ENCODE measurements at regions not wholly inside any gene's neighbourhood (a gene's known extent, or its start where the extent isn't known, plus 50 kb on each side); places are given as distances from the start of the nearest gene placed in this dataset.

DNA sequence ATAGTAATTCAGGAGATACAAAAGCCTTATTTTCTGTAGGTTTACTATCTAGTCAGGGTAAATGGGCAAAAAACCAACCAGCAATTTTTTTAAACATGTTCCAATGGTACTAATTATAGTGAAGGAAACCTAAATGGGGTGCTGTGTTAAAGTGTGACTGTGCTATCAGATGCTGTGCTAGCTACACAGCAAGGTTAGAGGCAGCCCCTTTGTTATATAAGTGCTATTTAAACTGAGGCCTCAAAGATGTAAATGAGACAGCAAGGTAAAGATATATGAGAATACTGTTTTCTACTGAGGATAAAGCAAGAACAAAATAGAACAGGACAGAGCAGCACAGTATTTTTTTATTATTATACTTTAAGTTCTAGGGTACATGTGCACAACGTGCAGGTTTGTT, 305.4 kb upstream of the RGS18 start:
- DNase-seq (ENCODE audit: low spot score in 2 of 2, unreplicated experiment in 2 of 2): no peak
- no peaks in the 10 kb centered on the region for H3K4me1 Mint-ChIP-seq
- TF ChIP-seq, protein P1, sequence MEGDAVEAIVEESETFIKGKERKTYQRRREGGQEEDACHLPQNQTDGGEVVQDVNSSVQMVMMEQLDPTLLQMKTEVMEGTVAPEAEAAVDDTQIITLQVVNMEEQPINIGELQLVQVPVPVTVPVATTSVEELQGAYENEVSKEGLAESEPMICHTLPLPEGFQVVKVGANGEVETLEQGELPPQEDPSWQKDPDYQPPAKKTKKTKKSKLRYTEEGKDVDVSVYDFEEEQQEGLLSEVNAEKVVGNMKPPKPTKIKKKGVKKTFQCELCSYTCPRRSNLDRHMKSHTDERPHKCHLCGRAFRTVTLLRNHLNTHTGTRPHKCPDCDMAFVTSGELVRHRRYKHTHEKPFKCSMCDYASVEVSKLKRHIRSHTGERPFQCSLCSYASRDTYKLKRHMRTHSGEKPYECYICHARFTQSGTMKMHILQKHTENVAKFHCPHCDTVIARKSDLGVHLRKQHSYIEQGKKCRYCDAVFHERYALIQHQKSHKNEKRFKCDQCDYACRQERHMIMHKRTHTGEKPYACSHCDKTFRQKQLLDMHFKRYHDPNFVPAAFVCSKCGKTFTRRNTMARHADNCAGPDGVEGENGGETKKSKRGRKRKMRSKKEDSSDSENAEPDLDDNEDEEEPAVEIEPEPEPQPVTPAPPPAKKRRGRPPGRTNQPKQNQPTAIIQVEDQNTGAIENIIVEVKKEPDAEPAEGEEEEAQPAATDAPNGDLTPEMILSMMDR (IDR thresholded peaks at IDR 0.05; ENCODE audit: unreplicated experiment): no peak
- no peaks in the 10 kb centered on the region for H3K36me3 Mint-ChIP-seq
- H3K4me3 Mint-ChIP-seq: no peak overlapping the region
- no peaks in the 10 kb centered on the region for H3K27me3 Mint-ChIP-seq (ENCODE audit: low read depth)
- no peaks in the 10 kb centered on the region for H3K9me3 Mint-ChIP-seq
- H3K27ac Mint-ChIP-seq: no peak overlapping the region

DNA sequence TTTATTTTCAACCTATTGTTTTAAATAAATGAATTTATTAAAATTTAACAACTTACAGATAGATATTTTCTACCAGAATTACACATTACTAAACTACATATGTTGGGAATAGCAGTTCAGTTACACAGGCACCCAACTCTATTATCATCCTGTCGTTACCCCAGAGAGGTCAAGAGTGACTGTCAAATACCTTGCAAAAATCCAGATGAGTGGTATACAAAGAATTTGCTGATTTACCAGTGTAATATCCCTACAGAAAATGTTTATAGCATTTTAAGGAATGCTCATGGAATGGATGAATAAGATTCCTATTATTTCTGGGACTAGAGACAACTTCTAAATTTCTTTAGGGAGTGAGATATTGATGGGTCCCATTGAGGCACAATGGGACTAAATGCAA, 300.7 kb upstream of the RGS18 start:
- H3K9me3 Mint-ChIP-seq: peaks cover 14% of the 10 kb centered on the region
- DNase-seq (ENCODE audit: low spot score in 2 of 2, unreplicated experiment in 2 of 2): no peak
- H3K4me3 Mint-ChIP-seq: no peak overlapping the region
- H3K4me1 Mint-ChIP-seq: no peaks in the 10 kb centered on the region
- TF ChIP-seq, protein P1 (IDR thresholded peaks at IDR 0.05; ENCODE audit: unreplicated experiment): no peak
- no peak overlapping the region for H3K27ac Mint-ChIP-seq
- H3K27me3 Mint-ChIP-seq (ENCODE audit: low read depth): no peaks in the 10 kb centered on the region
- H3K36me3 Mint-ChIP-seq: no peaks in the 10 kb centered on the region

DNA sequence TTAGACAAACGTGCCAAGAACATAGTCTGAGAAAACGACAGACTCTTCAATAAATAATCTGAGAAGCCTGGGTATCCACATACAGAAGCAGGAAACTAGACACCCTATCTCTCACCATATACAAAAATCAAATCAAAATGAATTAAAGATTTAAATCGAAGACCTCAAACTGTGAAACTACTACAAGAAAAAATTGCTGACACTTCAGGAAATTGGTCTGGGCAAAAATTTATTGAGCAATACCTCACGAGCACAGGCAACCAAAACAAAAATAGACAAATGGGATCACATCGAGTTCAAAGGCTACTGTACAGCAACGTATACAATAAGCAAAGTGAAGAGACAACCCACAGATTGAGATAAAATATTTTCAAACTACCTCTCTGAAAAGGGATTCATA, 292.8 kb upstream of the RGS18 start:
- H3K4me1 Mint-ChIP-seq: no peaks in the 10 kb centered on the region
- no peaks in the 10 kb centered on the region for H3K27me3 Mint-ChIP-seq (ENCODE audit: low read depth)
- H3K27ac Mint-ChIP-seq: no peak overlapping the region
- H3K36me3 Mint-ChIP-seq: no peaks in the 10 kb centered on the region
- DNase-seq (ENCODE audit: low spot score in 2 of 2, unreplicated experiment in 2 of 2): no peak
- peaks cover 40% of the 10 kb centered on the region for H3K9me3 Mint-ChIP-seq
- no peak overlapping the region for H3K4me3 Mint-ChIP-seq
- TF ChIP-seq, protein P1 (IDR thresholded peaks at IDR 0.05; ENCODE audit: unreplicated experiment): no peak

DNA sequence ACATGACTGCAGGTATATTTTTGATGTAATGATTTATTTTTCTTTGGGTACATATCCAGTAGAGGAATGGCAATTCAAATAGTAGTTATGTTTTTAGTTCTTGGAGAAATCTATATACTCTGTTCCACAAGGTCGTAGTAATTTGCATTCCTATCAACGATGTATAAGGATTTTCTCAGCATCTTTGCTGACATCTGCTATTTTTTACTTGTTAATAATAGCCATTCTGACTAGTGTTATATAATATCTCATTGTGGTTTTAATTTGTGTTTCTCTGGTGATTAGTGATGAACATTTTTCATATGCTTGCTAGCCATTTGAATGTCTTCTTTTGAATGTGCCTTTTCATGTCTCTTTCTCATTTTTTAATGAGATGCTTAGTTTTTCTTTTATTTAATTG, 292.1 kb upstream of the RGS18 start:
- DNase-seq (ENCODE audit: low spot score in 2 of 2, unreplicated experiment in 2 of 2): no peak
- no peak overlapping the region for H3K4me3 Mint-ChIP-seq
- no peaks in the 10 kb centered on the region for H3K27me3 Mint-ChIP-seq (ENCODE audit: low read depth)
- TF ChIP-seq, protein P1 (IDR thresholded peaks at IDR 0.05; ENCODE audit: unreplicated experiment): no peak
- H3K9me3 Mint-ChIP-seq: peaks cover 38% of the 10 kb centered on the region
- no peaks in the 10 kb centered on the region for H3K36me3 Mint-ChIP-seq
- no peaks in the 10 kb centered on the region for H3K4me1 Mint-ChIP-seq
- no peak overlapping the region for H3K27ac Mint-ChIP-seq

DNA sequence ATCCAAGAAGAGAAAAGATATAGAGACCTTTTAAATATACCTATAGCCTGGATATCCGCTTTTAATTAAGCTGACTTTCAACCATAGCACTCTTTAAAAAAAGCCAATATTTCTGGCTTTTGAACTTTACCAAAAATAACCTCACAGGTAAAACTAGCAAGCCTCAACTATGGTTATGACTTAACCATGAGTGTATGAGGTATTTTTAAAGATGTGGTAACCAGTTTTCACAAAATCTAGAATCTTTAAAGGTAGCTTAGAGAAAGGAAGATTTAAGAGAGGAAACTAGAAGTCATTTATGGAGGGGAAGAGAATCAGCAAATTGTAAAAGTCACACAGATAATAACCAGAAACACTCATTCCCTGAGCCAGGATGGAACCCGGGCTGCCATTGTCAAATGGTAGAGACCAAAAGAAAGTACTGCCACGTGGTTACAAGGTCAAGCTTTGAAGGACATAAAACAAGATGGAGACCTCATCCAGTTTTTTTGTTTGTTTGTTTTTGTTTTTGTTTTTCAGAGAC, 288.4 kb upstream of the RGS18 start:
- Mint-ChIP-seq H3K36me3 (no peaks in the 10 kb centered on the region), H3K27me3 (ENCODE audit: low read depth) (no peaks in the 10 kb centered on the region), H3K27ac (no peak overlapping the region), H3K4me3 (no peak overlapping the region), H3K4me1 (no peaks in the 10 kb centered on the region), H3K9me3 (peaks cover 7% of the 10 kb centered on the region)
- TF ChIP-seq, protein P1 (IDR thresholded peaks at IDR 0.05; ENCODE audit: unreplicated experiment): no peak
- no peak for DNase-seq (ENCODE audit: low spot score in 2 of 2, unreplicated experiment in 2 of 2)

DNA sequence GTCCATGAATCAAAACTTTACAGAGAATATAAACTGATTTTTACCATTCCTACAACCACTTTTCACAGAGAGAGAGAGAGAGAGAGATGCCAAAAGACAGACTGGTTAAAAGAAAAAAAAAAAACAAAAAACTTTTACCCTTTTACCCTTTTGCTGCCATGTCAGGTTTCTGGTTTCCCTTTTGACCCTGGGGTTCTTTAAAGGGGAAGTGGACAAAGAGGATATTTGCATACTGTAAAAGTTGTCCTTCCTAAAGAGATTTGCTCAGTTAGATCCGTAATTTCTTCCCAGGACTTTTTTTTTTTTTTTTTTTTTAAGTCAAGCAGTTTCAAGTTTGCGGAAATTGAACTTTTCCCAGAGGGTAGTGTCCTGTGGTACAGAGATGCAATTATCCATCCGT, 287.8 kb upstream of the RGS18 start:
- Mint-ChIP-seq H3K9me3 (peaks cover under 1% of the 10 kb centered on the region), H3K4me1 (no peaks in the 10 kb centered on the region), H3K36me3 (no peaks in the 10 kb centered on the region), H3K27ac (no peak overlapping the region), H3K4me3 (no peak overlapping the region), H3K27me3 (ENCODE audit: low read depth) (no peaks in the 10 kb centered on the region)
- DNase-seq (ENCODE audit: low spot score in 2 of 2, unreplicated experiment in 2 of 2): no peak
- TF ChIP-seq, protein P1 (IDR thresholded peaks at IDR 0.05; ENCODE audit: unreplicated experiment): no peak
